HG03139 (cell line): ENCODE measurements at regions not wholly inside any gene's neighbourhood (a gene's known extent, or its start where the extent isn't known, plus 50 kb on each side); places are given as distances from the start of the nearest gene placed in this dataset.

Experiments used
- ATAC-seq: cut with Tn5 transposase; IDR thresholded peaks from one replicate; pipeline ENCODE4 v1.9.1; 2021; ENCODE audit not compliant: unreplicated experiment

GRCh38 chr16:52896478-52897164 is 156.1 kb downstream of the CHD9NB start:
- ATAC-seq: no peak

- no peak for ATAC-seq
These were observed 178.7 kb downstream of the CHD9NB start for GRCh38 chr16:52874042-52874441.

GRCh38 chr16:52872731-52873130 is 180.0 kb downstream of the CHD9NB start:
- ATAC-seq: no peak

GRCh38 chr16:52871481-52871880 is 181.2 kb downstream of the CHD9NB start:
- no peak for ATAC-seq

- no peak for ATAC-seq
These were observed 183.5 kb downstream of the CHD9NB start for GRCh38 chr16:52869243-52869642.

GRCh38 chr16:52863000-52863399 is 189.7 kb downstream of the CHD9NB start:
- no peak for ATAC-seq

GRCh38 chr16:52861614-52862022 is 191.1 kb downstream of the CHD9NB start:
- ATAC-seq: no peak

- no peak for ATAC-seq
These were observed 197.2 kb downstream of the CHD9NB start for GRCh38 chr16:52855463-52855862.

GRCh38 chr16:52852978-52853377 is 199.7 kb downstream of the CHD9NB start:
- ATAC-seq: no peak

GRCh38 chr16:52851211-52851740 is 201.4 kb downstream of the CHD9NB start:
- no peak for ATAC-seq

GRCh38 chr16:52843381-52843780 is 209.3 kb downstream of the CHD9NB start:
- ATAC-seq: no peak

GRCh38 chr16:52837251-52837650 is 215.4 kb downstream of the CHD9NB start:
- ATAC-seq: no peak

- no peak for ATAC-seq
These were observed 217.8 kb downstream of the CHD9NB start for GRCh38 chr16:52834736-52835465.

- ATAC-seq: no peak
These were observed 219.9 kb downstream of the CHD9NB start for GRCh38 chr16:52832771-52833170.

GRCh38 chr16:52827456-52827855 is 225.2 kb downstream of the CHD9NB start:
- no peak for ATAC-seq

GRCh38 chr16:52825892-52826291 is 226.8 kb downstream of the CHD9NB start:
- no peak for ATAC-seq

GRCh38 chr16:52819808-52820207 is 232.9 kb downstream of the CHD9NB start:
- ATAC-seq: no peak

- no peak for ATAC-seq
These were observed 233.3 kb downstream of the CHD9NB start for GRCh38 chr16:52819405-52819804.

GRCh38 chr16:52817696-52818095 is 235.0 kb downstream of the CHD9NB start:
- no peak for ATAC-seq

GRCh38 chr16:52816993-52817392 is 235.7 kb downstream of the CHD9NB start:
- no peak for ATAC-seq

- no peak for ATAC-seq
These were observed 239.8 kb downstream of the CHD9NB start for GRCh38 chr16:52812678-52813556.
